GM21619 (cell line): ENCODE measurements at regions not wholly inside any gene's neighbourhood (a gene's known extent, or its start where the extent isn't known, plus 50 kb on each side); places are given as distances from the start of the nearest gene placed in this dataset.

ENCODE experiments used
- ATAC-seq: cut with Tn5 transposase; IDR thresholded peaks from one replicate; pipeline ENCODE4 v1.9.1; 2021; ENCODE audit not compliant: unreplicated experiment

DNA sequence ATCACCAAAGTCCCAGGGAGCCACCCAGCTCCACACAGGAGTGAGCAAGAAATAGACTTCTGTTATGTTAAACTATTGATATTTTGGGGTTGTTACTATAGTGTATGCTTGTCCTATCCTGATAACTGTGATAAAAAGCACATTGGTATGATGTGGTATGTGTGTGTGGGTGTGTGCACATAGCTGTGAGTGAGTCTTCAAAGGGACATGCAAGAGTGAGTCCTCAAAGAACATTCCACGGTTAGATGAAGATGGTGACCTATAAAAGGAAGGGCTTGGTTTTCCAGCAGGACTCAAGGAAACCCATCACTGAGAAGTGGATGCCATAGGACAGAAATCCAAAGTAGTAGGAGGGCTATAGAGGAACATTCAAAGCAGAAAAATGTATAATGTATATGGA lies 342.9 kb downstream of the TSN start:
- no peak for ATAC-seq

- no peak for ATAC-seq
Measured at GRCh38 chr2:122100346-122100745, 344.9 kb downstream of the TSN start.

DNA sequence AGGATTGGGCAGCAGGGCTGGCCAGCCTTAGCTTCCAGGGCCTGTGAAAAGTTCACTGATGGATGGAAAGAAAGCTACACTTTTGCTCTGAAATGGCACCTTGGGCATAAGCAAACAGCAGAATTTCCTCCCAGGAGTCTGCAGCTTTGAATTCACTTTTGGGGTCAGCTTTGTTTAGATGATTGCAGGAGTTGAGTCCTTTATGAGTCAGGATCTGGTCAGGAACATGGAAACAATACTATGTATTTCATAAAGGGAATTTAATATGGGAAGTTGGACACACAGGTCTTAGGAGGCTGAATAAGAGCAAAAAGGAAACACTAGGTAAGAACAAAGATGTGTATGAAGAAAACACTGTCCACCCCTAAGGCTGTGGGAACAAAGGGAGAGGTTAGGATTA lies 345.3 kb downstream of the TSN start:
- no peak for ATAC-seq

GRCh38 chr2:122101319-122101718 lies 345.9 kb downstream of the TSN start:
- no peak for ATAC-seq

- ATAC-seq, result no peak
Measured at GRCh38 chr2:122105171-122105876, 349.9 kb downstream of the TSN start.

DNA sequence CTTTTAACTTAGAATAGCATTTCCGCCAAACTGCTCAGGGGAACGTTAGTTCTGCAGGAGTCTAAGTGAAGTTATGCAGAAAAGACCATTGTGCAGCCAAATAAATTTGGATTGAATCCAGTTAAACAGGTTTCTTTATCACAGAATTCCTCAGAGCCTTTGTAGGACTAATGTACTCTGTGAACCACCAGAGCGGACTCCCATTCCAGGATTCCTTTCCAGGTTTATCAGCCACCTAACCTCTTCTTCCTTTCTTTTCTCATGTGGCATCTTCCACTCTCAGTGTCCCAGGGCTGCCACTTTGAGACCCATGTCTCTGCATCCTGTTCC lies 350.4 kb downstream of the TSN start:
- no peak for ATAC-seq

GRCh38 chr2:122108186-122108585 lies 352.7 kb downstream of the TSN start:
- no peak for ATAC-seq

- no peak for ATAC-seq
Measured at GRCh38 chr2:122112216-122113005, 357.0 kb downstream of the TSN start.

DNA sequence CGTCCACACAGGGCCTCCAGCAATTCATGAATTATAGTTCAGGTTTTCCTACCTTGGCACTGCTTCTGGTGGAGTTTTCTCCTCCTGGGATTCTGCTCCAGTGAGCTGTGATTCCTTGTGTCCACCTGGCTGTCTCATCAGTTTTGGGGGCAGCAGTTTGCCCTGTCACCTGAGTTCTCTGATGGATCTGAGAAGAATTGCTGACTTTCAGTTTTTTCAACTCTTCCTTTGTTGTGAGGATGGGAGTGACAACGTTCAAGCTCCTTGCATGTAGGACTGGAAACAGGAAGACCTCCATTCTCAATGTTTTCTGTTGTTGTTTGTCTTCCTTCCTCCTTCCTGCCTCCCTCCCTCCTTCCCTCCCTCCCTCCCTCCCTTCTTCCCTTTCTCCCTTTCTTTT lies 359.0 kb downstream of the TSN start:
- ATAC-seq, result no peak

DNA sequence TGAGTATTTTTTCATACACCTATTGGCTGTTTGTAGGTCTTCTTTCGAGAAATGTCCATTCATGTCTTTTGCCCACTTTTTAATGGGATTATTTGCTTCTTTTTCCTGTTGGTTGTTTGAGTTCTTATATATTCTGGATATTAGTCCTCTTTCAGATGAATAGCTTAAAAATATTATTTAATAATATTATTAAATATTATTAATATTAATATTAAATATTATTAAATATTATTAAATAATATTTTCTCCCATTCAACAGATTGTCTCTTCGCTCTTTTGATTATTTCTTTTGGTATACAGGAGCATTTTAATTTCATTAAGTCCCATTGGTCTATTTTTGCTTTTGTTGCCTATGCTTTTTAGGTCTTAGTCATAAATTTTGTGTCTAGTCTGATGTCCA lies 361.9 kb downstream of the TSN start:
- no peak for ATAC-seq

DNA sequence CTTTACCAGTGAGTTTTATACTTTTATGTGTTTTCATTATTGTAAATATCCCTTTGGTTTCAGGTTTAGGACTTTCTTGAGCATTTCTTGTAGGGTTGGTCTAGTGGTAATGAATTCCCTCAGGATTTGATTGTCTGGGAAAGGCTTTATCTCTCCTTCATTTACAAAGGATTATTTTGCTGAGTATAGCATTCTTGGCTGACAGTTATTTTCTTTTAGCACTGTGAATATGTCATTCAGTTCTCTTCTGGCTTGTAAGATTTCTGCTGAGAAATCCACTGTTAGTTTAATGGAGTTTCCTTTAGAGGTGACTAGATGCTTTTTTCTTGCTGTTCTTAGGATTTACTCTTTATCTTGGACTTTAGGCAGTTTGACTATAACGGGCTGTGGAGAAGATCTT lies 373.9 kb downstream of the TSN start:
- no peak for ATAC-seq

GRCh38 chr2:122132147-122132691 lies 376.8 kb downstream of the TSN start:
- no peak for ATAC-seq

DNA sequence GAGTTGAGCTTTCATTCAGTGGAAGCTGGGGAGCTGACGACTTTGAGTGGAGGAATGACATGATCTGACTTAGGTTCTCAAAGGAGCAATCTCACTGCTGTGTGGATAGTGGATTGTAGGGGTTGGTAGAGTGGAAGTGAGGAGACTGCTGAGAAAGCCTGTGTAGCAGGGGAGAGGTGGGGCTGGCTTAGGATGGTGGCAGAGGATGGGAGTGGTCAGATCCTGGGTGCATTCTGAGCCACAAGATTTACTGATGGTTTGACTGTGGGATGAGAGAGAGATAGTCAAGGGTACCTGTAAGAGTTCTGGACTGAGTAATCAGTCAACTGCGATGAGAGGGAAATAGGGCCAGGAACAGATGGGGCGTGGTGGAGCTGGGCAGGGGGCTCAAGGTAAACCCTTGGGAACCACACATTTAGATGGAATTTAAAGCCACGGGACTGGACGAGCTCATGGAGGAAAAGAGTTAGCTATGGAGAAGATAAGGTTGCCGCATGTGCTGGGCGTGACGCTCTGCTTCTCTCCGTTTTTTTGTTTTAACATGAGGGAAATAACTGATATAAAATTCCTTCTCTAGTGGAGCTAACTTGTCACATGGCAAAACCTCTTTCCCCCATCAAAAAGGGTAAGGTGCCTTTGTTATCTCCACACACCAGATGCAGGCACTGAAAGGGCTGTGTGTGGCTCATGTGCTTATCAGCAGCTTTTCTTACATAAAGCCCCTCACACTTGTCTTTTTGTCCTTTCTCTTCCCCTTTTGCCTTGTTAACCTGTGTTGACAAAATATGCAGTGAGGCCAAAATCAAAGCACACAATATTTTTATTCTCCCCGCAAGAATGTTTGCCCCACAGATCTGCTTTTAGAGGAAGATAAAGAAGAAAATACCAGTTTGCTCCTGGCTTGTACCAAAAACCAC lies 379.8 kb downstream of the TSN start:
- no peak for ATAC-seq

DNA sequence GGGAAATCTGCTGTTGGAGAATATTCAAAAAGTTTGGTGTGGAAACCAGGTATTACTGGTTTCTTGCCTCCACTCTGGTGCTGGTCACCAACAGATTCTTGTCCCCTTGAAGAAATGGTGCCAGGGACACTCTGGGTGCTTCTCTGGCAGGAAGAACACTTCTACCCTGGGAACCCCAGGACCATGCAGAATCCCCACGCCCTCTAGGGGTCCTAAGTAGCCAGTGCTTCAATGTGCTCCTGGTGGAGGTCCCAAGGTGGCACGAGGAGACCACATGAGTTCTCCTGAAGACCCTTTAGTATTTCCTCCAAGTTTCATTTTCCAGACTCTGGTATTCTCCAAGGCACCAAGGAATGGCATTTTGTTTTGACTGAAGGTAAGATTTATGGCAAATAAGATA lies 380.6 kb downstream of the TSN start:
- ATAC-seq, result no peak

GRCh38 chr2:122138561-122138960 lies 383.1 kb downstream of the TSN start:
- no peak for ATAC-seq

DNA sequence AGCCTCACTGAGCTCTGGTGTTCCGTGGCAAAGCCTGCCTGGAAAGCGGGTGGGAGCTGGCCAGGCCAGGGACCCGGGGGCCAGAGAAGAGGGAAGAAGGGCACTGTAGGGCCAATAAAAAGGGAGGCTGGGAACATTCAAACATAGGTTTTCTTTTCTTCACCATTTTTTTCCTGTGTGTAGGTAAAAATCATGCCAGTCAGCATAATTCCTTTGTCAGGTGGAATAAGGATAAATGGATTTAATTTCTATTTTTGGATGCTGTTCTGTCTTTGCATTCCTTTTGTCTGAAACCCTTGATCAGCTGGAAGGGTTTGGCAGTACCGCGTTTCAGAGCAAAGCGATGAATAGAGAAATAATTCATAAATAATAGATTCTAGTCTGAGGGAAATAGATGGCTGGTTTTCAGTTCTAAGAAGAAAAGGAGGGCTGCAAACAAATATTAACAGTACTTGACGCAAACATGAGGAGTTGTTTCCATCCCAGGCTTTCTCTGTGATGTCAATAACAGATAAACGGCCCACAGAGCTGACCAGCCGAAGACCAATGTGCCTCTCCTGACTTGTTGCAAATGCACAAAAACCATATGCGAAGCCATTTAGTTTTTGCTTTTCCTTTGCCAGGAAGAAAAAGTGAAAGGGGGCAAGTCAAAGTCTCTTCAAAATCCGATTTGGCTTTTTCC lies 384.4 kb downstream of the TSN start:
- no peak for ATAC-seq

DNA sequence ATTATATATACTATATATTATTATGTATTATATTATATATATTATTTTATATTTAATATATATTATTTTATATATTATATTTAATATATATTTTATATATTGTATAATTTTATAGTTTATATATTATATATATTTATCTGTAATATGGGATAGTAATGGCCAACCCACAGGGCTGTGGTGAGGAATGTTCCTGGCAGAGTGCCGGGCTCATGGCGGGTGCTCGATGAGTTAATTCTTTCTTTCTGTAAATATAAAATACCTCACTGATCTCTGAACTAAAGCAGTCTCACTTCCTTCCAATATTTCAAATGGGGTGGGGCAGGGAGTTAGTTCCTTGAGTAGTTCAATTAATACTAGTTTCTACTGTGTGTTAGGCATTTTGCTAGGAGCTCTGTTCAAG lies 389.4 kb downstream of the TSN start:
- ATAC-seq, result no peak

DNA sequence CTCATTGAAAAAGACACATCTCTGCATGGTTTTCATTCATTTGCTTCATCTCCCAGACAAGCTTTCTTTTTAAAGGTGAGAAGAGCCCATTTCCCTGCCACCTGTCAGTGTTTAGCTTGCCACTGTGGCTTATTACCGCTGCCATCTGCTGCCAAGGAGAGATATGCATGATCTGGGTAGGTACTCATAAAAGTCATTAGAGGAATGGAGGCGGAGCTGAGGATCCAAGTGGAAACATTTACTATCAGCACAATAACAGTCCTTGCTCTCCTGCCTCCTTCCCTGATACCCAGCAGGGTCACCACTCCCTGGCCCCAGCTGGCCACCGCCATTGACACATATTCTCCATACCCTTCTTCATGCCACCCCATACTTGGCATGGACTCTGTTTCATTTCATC lies 390.4 kb downstream of the TSN start:
- no peak for ATAC-seq

- ATAC-seq, result no peak
Measured at GRCh38 chr2:122148128-122148767, 392.8 kb downstream of the TSN start.

DNA sequence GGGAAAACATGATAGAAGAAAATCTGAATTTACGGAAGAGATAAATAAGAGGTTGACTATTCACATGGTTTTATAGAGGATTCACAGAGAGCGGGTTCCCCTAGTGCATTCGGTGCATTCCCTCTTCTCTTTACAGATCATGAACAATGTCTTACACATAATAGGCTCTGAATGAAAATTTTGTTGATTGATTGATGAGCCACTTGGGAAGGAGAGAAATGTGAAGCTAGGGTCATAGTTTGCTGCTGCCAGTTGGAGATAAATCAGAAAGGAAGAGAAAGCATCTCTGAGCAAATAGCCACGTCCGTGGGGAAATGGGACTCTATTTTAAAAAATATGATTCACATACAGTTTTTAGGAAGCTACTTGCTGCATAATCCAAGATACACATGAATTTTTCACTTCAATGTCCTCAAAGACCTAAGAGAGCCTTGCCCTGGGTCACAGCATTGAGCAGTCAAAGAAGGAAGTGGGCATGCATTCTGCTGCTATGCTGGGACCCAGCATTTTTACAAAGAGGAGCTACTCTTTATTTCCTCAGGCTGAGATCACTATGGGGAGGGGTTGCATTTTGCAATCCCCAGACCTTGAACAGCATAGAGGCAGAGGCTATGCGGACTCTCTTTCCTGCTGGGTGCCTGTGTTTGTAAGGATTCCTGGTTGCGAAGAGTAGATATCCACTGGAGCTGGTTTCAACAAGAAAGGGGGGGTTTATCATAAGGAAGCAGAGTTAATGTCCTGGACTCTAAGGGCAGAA lies 395.3 kb downstream of the TSN start:
- no peak for ATAC-seq
